HPDE6-E6E7 (cell line): ENCODE measurements at regions not wholly inside any gene's neighbourhood (a gene's known extent, or its start where the extent isn't known, plus 50 kb on each side); places are given as distances from the start of the nearest gene placed in this dataset.
"Not testable (repeated sequence)": the region's sequence is repeated elsewhere in the genome, so short reads cannot be mapped to it uniquely, and the experiment has no call there.

ENCODE experiments used
- DNase-seq: peaks from one replicate; pipeline ENCODE4 v3.0.0; 2011; ENCODE audit warnings: missing footprints; ENCODE audit errors: extremely low spot score

DNA sequence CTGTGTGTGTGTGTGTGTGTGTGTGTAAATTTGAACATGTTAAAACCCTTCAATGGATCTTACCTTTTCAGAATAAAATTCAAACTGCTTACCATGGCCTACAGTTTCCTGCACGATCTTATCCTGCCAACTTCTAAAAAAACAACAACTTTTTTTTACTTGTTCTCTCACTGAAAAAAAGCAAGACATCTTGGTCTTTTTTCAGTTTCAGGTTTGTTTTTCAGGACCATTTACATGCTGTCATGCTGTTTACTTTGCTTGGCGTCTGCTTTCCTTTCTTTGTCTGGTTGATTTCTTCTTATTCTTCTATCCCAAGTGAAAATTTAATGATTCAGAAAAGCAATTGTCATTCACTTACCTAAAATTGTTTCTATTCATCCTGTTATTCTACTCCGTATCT is 286.3 kb upstream of the TMEFF2 start:
- no peak for DNase-seq

DNA sequence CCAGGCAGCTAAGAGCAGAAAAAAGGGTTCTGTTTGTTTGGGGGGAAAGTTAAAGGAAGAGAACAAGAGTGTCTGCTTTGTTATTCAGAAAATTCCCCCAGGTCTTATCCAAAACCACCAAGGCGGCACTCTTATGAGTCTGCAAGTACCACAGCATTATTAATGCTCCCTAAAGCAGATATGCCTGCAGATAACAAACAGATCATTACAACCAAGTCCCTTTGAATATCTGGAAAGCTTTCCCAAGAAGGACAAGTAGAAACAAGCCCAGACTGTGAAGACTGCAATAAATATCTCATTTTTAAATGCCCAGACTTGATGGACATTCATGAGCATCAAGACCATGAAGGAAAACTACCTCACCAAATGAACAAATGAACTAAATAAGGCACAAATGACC is 278.6 kb upstream of the TMEFF2 start:
- DNase-seq: no peak

DNA sequence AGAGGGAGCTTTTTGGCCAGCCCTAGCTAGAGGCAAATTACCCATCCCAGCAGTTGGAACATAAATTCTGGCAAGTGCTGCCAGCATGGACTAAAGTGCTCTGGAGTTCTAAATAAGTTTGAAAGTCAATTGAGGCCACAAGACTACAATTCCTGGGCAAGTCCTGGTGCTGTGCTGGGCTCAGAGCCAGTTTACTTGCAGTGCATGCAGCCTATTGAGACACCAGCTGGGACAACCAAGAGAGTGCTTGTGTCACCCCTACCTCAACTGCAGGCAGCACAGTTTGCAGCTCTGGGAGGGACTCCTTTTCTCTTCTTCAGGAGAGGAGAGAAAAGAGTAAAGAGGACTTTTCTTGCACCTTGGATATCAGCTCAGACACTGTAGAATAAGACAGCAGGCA is 277.2 kb upstream of the TMEFF2 start:
- no peak for DNase-seq

DNA sequence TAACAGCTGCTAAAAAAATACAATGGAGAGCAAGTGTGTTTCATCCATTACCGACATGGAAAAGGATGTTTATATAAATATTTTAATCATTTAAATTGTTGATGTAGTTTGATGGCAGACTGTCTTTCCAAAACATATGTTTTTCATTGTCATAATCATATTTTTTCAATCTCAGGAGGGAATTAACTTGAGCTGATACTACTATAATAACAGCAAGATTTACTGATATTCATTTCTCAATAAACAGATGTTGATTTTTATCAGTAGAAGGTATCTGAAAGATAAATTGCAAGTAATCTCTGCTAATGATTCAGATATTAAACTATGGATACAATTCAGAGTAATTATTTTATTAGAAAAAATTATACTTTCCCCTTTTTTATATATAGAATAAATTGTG is 274.9 kb upstream of the TMEFF2 start:
- no peak for DNase-seq

DNA sequence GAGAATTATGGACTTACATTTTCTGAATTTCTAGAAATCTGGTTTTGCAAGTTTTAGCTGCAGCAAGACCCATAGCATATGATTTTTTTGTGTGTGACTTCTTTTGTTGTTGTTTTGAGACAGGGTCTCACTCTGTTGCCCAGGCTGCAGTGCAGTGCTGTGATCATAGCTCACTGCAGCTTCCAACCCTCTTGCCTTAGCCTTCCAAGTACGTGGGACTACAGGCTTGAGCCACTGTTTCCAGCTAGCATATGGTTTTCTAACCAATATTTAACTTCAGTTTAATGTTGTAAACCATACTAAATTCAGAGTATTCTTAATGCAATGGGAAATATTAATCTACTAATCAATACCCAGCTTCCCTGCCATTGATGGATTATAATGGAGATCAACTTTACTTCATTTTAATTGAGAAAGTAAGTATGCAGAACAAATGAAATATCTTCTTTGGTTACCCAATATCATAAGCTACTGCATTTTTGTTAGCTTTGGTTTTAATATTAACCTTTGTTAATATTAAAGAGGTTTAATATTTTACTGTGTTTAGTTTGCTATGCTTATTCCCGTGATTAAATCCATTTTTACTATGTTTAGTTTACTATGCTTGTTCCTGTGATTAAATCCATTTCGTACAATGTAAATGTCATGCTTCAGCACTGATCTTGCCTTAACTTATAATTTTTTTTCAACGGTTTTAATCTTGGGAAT is 273.4 kb upstream of the TMEFF2 start:
- no peak for DNase-seq

DNA sequence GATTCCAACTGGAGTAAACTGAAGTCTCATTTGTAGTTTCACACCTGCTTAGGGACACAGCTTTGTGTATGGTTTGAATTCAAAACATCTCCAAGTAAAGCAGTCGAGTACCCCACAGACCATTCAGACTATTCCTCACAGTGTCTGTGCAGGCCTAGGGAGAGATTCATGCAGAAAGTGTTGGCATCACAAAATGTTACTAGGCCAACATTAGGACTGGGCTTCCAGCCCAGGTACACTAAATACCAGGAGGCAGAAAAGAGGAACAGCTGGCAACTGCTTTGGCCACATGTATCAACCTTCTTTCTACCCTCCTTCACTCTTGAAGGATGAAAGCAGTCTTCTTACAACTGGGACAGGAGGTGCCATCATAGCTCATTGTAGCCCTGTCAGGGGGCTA is 270.4 kb upstream of the TMEFF2 start:
- no peak for DNase-seq

DNA sequence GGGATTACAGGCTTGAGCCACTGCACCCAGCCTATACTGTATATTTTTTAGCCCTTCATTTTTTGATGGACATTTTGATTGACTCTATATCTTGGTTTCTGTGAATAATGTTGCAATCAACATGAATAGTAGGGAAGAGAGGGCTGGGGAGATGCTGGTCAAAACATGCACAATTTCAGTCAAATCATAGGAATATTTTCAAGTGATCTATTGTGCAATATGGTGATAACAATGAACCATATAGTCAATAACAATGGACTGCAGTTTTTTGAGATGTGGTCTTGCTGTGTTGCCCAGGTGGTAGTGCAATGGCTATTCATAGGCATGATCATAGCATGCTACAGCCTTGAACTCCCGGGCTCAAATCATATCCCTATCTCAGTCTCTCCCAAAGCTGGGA is 264.7 kb upstream of the TMEFF2 start:
- DNase-seq: no peak

DNA sequence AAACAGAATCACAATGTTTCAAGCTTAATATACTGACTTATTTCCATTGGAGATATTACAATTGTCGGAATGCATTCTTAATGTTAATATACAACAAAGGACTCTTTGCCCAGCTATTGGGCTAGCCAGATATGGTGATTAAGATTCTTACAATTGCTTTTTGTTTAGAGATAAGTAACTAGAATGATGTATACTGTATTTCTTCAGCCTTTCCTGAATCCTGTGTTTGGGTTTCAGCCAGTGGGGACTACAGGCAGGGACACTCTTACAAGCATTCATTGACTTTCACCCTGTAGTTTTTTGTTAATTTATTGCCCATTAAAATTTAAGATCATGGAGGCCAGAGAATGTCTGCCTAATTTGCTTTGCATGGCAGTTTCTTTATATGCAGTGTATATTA is 254.1 kb upstream of the TMEFF2 start:
- DNase-seq: no peak

DNA sequence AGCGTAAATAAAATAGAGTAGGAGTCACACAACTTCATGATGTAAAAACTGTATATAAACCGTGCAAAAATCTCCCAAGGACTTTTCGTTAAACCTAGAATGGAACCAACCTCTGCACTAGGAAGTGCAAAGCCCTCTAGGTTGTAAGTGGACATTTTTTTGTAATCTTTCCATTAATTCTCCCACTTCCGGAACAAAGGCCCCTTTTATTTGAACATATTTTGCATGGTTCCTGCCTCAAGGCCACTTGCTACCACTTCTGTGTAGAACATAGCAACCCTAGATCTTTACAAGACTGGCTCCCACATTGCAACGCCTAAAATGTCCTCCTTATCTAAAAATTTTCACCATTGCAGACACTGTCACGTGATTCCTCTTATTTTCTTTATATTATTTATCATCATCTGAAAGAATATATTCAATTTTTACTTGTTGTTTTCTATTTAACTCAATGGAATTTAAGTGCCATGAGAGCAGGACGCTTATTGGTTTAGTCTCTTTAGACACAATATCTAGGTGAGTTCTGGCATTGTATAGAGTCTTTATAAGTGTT is 249.6 kb upstream of the TMEFF2 start:
- DNase-seq: no peak

DNA sequence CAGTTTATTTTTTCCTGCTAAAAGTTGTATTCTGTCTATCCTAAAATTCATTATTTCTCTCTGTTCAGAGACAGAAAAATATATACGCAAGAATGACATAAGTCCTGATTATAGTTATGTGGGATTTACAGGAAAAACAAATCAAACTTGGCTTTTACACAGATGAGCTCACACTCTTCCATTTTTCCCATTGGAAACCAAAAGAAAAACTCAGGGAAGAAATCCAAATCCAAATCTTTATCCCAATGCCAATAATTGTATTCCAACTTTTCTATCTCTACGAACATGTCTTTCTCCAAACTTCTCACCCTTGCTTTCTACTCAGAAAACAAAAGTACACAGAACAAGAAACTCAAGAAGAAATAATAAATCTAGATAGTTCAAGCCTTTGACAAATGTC is 249.1 kb upstream of the TMEFF2 start:
- no peak for DNase-seq

DNA sequence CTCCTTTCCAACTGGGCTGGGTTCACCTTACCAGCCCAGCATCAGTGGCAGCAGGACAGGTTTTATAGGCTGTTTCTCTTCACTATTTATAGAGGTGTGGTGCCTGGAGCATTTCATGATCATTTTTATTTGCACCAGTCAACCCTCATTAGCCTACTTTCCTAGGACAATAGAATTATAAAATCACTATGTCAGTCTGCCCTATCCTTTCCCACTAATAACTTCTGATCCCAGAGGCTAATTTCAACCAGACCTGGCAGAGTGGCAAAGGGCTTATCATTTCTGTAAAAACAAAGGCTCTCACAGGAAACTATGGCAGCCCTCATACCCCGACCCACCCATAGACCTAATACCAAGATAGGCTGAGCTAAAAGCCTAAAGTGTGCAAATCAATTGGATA is 243.5 kb upstream of the TMEFF2 start:
- DNase-seq: no peak

DNA sequence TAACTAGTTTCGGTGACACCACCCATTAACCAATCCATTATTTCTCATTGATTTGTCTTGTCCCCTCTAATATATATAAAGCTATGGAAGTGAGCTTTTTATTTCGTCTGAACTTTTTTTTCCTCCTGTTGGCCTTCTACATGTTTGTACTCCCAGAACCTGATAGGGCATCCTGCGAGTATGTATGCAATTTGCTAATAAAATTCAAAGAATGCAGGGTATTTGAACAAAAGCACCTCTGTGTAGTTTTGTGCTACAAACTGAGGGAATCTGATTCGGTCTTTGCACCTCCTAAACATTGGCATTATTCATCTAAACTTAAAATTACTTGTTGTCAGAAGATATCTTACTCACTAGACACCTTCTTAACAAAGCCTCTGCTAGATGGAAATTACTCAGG is 242.9 kb upstream of the TMEFF2 start:
- DNase-seq: no peak

DNA sequence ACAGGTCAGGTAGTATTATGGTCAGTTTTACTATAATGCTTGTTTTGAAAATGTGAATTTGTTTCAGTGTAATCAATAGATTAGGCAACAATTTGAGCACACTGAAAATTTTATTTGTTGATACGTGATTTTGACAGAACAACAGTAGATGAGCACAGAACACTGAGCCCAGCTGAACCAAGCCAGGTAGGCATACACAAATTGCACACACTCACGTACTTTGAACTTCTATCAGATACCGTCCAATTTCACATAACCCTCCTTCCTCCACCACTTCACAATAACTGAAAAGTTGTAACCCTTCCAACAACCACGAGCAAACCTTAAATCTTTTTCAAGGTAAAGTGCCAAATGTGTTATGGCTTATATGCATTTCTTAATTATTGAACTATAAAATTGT is 229.5 kb upstream of the TMEFF2 start:
- no peak for DNase-seq

DNA sequence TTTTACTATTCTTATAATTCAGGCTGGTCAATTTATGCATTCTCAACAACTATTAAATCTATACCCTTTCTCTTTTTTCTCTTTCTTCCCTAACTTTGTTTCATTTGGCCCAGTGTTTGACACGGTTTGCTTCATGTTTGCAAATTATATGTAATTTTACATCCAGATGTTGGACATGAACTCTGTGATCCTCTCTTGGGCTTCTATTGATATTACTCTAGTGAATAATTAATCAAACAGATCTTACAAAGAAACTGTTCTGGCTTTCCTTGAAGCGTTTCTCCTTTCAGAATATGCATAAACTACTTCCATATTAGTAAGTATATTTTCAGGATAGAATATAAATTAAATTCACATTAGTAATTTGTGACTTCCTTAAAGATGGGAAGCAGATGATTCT is 225.1 kb upstream of the TMEFF2 start:
- DNase-seq: no peak

DNA sequence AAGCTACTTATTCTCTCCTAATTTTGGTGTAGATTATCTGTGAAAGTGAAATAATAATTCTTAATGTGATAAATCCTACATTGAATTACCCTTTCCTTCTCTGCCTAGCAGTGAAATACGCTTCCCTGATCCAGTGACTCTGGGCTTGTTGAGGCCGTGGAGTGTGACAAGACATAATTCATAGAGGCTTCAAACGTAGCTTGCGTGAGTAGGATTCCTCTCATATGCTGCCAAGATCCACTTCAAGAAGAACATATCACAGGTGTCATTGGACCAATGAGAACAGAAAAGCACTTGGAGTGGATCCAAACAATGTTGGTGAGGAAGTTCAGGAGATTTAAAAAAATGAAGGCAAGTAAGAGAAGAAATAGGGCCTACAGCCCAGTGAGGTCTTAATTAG is 221.3 kb upstream of the TMEFF2 start:
- DNase-seq: no peak

DNA sequence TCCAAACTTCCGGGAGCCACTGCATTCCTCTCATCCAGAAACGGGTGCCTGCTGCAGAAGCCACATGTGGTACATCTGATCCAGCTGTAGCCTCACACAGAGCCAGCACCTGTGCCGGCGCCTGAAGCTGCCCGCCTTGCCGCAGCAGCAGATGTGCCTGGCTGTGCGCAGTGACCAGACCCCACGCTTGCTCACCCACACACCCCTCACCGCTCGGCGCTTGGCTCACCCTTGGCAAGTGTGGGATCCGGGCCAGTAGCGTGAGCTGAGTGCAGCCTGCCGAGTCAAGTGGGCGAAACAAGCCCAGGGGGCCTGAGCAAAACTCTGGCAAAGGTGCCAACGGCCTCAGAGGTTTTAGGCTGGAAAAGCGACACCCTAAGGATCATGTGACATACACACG is 220.1 kb upstream of the TMEFF2 start:
- no peak for DNase-seq

DNA sequence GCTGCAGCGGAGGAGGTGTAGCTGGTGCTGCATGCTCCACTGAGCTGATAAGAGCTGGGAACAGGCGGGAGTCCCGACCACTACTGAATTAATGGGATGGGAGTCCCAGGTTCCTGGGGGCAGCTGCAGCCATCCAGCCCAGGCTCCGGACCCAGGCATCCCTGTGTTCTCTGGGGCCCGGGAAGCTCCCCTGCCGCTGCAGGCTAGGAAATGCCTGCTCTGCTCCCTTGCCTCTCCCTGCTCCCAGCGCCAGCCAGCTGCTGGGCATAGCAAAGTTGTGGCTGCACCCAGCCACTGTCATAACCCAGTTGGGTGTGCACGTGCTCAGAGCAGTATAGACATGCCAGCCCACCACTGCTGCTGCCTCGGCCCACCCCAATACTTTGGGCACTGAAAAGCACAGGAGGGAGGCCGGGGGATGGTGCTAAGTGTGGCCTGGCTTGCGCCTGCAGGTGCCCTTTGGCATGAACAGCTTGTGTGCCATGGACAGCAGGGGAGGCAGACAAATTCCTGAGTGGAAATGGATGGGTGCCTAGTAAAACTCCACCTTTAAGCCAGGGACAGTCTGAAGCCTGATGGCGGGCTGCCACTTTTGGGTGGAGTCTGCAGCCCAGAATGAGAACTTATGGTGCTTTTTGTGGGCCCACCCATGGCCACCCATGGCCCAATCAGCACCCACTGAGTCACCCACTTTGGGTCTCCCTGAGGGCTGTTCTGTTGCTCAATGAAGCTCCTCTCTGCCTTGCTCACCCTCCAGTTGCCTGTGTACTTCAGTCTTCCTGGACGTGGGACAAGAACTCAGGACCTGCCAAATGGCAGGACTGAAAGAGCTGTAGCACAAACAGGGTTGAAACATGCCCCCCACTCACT is 219.3 kb upstream of the TMEFF2 start:
- DNase-seq: no peak

DNA sequence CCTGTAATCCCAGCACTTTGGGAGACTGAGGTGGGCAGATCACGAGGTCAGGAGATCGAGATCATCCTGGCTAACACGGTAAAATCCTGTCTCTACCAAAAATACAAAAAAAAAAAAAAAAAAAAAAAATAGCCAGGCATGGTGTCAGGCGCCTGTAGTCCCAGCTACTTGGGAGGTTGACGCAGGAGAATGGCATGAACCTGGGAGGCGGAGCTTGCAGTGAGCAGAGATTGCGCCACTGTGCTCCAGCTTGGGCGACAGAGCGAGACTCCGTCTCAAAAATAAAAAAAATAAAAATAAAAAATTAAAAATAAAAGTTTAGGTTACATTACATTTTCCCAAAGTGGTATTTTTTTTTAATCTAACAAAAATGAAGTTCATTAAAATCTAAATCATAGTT is 218.1 kb upstream of the TMEFF2 start:
- not testable (repeated sequence) for DNase-seq

DNA sequence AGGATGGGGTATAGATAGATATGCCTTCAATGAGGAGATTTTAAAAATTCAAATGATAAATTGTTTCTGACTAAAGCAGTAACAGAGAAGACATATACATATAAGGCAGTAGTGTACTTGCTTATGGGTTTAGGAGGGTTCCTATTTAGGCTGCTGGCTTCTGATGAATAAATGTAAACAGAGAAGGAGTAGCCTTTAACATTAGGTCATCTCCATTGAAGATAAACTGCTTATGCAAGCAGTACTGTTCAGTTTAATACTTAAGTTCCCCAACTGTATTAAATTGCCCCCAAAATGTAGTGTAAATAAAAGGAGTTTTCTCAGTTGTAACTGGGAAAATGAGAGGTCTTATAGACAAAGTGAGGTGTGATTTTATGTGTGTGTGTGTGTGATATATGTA is 217.7 kb upstream of the TMEFF2 start:
- DNase-seq: no peak

DNA sequence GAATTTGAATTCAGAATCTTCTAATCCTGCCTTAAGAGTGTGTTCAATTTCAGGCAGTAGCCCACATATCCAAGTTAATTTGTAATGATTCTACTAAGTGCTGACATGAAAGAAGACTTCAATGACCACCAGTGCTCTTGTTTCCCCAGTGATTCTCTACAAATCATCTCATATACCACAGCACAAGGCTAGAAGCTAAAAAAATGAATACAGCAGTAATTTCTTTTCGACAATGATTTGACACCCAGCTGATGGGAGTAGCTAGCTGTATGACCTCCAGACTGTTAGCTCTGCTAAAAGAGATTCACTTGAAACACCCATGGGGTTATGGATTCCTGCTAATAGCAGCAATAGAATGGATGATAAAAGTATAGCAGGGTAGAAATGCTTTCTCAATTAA is 217.0 kb upstream of the TMEFF2 start:
- DNase-seq: no peak

DNA sequence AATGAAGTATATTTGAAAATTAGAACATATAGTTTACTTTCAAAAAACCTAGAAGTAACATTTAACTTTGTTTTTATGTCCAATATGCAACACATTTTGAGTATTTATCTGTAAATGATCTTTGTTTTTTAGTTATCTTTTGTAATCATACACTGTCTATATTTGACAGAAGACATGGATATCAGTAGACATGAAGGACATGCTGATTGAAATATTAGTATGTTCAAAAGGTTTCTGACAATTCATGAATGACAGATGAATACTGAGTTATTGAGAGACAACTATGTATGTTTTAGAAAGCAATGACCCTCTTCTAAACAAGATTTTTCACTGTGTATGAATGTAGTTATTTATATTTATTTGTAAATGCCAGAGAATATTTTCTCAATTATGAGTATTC is 215.6 kb upstream of the TMEFF2 start:
- DNase-seq: no peak

DNA sequence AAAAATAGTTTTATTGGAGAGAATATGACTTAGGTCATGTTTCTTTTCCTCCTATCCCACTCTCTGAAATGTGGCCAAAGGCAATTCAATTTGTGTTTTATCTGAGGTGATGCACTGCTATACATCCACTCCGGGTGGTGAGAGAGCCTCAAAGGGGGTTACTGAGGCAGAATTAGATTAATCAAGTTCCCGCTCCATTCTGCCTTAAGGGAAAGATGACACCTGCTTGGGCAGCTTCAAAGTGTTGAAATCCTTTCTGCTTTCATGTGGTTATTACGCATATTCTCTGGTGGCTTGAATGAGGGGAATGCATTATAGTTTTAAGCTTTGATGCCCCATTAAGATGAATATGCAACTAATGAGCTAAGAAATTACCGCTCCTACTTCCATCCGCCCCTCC is 213.0 kb upstream of the TMEFF2 start:
- no peak for DNase-seq

DNA sequence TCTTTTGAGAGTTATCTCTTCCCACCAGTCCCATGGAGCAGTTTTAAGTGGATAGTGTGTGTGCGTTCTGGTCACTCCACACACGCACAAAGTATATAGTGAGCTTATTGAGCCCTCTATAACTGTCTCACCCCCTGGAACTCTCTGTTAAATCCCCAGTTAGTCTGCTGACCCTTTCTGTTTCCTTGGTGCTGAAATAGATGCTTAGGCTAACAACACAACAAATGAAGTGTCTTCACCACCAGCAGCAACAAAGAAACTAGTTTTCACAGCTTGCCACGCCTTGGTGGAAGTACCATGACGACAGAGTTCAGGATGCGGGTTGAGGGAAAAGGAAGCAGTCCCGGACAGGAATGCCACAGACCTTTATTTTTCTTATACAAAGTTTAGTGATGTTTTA is 203.5 kb upstream of the TMEFF2 start:
- no peak for DNase-seq
